Activated CD4-positive, alpha-beta memory T cell treated with anti-CD3 and anti-CD28 coated beads, Interleukin-2, amount 10 ng/mL, durations not matched to agents 7 days and 5 days (primary cell): ENCODE measurements at regions not wholly inside any gene's neighbourhood (a gene's known extent, or its start where the extent isn't known, plus 50 kb on each side); places are given as distances from the start of the nearest gene placed in this dataset.
"Not testable (repeated sequence)": the region's sequence is repeated elsewhere in the genome, so short reads cannot be mapped to it uniquely, and the experiment has no call there.

ENCODE experiments used
- CTCF ChIA-PET: fragments of 350-600 bp; sonication (Branson Sonifier 250); formaldehyde crosslinking; loops from one replicate; lab custom pipeline; 2021; ENCODE audit warnings: antibody characterized with exemption, inconsistent platforms; lab: Charles Lee
- POLR2A ChIA-PET: fragments of 350-600 bp; sonication (Branson Sonifier 250); formaldehyde crosslinking; loops from one replicate; lab custom pipeline; 2021; ENCODE audit warnings: antibody characterized with exemption; lab: Charles Lee
- DNase-seq: peaks from one replicate; pipeline ENCODE4 v3.0.0-alpha.2; 2020
- H3K27ac Mint-ChIP-seq: one replicate; pipeline ENCODE4 v1.8.0; 2021; ENCODE audit warnings: mild to moderate bottlenecking, mixed read lengths
- H3K27me3 Mint-ChIP-seq: one replicate; pipeline ENCODE4 v1.8.0; 2021; ENCODE audit warnings: mixed read lengths
- H3K36me3 Mint-ChIP-seq: one replicate; pipeline ENCODE4 v1.8.0; 2021; ENCODE audit warnings: low read depth, mixed read lengths
- H3K4me1 Mint-ChIP-seq: one replicate; pipeline ENCODE4 v1.8.0; 2021; ENCODE audit warnings: mixed read lengths
- H3K4me3 Mint-ChIP-seq: one replicate; pipeline ENCODE4 v1.8.0; 2021; ENCODE audit warnings: mild to moderate bottlenecking, mixed read lengths
- H3K9me3 Mint-ChIP-seq: one replicate; pipeline ENCODE4 v1.8.0; 2021; ENCODE audit warnings: mixed read lengths

- H3K4me3 Mint-ChIP-seq, H3K4me1 Mint-ChIP-seq, H3K36me3 Mint-ChIP-seq, H3K27ac Mint-ChIP-seq, DNase-seq, CTCF ChIA-PET, POLR2A ChIA-PET, H3K9me3 Mint-ChIP-seq, H3K27me3 Mint-ChIP-seq: not testable (repeated sequence)
Observed at GRCh38 chr9:115898478-115898877, 255.1 kb upstream of the PAPPA start.

DNA sequence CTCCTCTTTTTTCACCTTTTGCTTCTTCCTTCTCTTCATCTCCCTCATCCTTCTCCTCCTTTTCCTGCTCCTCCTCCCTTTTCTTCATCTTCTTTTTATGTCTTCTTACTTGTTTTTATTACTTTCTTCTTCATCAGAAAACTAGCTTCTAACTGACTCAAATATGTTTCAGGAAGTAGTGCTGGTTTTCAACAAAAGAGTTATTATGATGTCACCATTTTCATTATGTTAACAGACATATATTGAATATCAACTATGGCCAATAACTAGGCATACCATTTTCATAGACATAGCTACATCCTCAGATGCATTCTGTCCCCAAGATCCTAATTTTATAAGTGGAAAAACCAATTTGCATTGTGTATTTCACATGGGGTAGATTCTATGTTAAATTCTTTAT lies 252.9 kb upstream of the PAPPA start:
- DNase-seq: no peak
- ChIA-PET POLR2A (no interaction called here), CTCF (no interaction called here)
- no peaks in the 10 kb centered on the region for H3K27me3 Mint-ChIP-seq
- no peaks in the 10 kb centered on the region for H3K36me3 Mint-ChIP-seq
- no peak overlapping the region for H3K27ac Mint-ChIP-seq
- H3K9me3 Mint-ChIP-seq: no peaks in the 10 kb centered on the region
- H3K4me3 Mint-ChIP-seq: no peak overlapping the region
- H3K4me1 Mint-ChIP-seq: no peaks in the 10 kb centered on the region

DNA sequence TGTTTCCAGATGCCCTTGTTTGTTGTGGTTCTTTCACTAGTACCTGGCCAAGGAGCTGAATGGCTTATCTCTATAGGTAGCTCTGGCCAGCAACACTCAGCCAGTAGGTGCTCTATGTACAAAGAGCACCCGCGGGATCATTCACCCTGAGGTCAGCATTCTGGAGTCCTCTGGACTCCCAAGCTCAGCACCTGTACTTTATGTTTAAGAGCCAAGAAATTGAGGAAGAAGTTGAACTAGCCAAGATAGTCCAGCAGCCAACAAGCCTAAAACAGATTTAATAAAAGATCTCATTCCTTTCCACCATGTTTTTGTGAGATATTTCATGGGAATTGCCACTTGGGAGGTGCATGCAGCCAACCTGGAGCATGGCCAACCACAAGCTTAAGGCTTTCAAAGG lies 242.6 kb upstream of the PAPPA start:
- H3K27me3 Mint-ChIP-seq: no peaks in the 10 kb centered on the region
- CTCF ChIA-PET: no interaction called here
- POLR2A ChIA-PET: no interaction called here
- no peaks in the 10 kb centered on the region for H3K4me1 Mint-ChIP-seq
- H3K9me3 Mint-ChIP-seq: no peaks in the 10 kb centered on the region
- no peak for DNase-seq
- H3K4me3 Mint-ChIP-seq: no peak overlapping the region
- no peak overlapping the region for H3K27ac Mint-ChIP-seq
- H3K36me3 Mint-ChIP-seq: no peaks in the 10 kb centered on the region

- POLR2A ChIA-PET: no interaction called here
- H3K36me3 Mint-ChIP-seq: no peaks in the 10 kb centered on the region
- no peaks in the 10 kb centered on the region for H3K27me3 Mint-ChIP-seq
- H3K4me3 Mint-ChIP-seq: no peak overlapping the region
- no peak for DNase-seq
- no peaks in the 10 kb centered on the region for H3K4me1 Mint-ChIP-seq
- no peak overlapping the region for H3K27ac Mint-ChIP-seq
- peaks cover 2% of the 10 kb centered on the region for H3K9me3 Mint-ChIP-seq
- CTCF ChIA-PET: no interaction called here
Observed at GRCh38 chr9:115912086-115912485, 241.5 kb upstream of the PAPPA start.

- Mint-ChIP-seq H3K27ac (no peak overlapping the region), H3K36me3 (no peaks in the 10 kb centered on the region), H3K9me3 (peaks cover 2% of the 10 kb centered on the region), H3K27me3 (no peaks in the 10 kb centered on the region), H3K4me3 (no peak overlapping the region), H3K4me1 (no peaks in the 10 kb centered on the region)
- DNase-seq: no peak
- ChIA-PET POLR2A (no interaction called here), CTCF (no interaction called here)
Observed at GRCh38 chr9:115913696-115914095, 239.9 kb upstream of the PAPPA start.

- Mint-ChIP-seq H3K27me3 (no peaks in the 10 kb centered on the region), H3K27ac (no peak overlapping the region), H3K9me3 (peaks cover 2% of the 10 kb centered on the region), H3K4me1 (no peaks in the 10 kb centered on the region), H3K4me3 (no peak overlapping the region), H3K36me3 (no peaks in the 10 kb centered on the region)
- POLR2A ChIA-PET: no interaction called here
- CTCF ChIA-PET: no interaction called here
- no peak for DNase-seq
Observed at GRCh38 chr9:115914291-115914690, 239.3 kb upstream of the PAPPA start.

GRCh38 chr9:115921301-115921700 lies 232.3 kb upstream of the PAPPA start:
- ChIA-PET CTCF (no interaction called here), POLR2A (no interaction called here)
- Mint-ChIP-seq H3K9me3 (peaks cover 4% of the 10 kb centered on the region), H3K4me1 (no peaks in the 10 kb centered on the region), H3K27ac (no peak overlapping the region), H3K27me3 (no peaks in the 10 kb centered on the region), H3K36me3 (no peaks in the 10 kb centered on the region), H3K4me3 (no peak overlapping the region)
- DNase-seq: no peak

- H3K27me3 Mint-ChIP-seq: no peaks in the 10 kb centered on the region
- no peak for DNase-seq
- no peak overlapping the region for H3K4me3 Mint-ChIP-seq
- H3K4me1 Mint-ChIP-seq: no peaks in the 10 kb centered on the region
- H3K36me3 Mint-ChIP-seq: no peaks in the 10 kb centered on the region
- ChIA-PET POLR2A (no interaction called here), CTCF (no interaction called here)
- no peak overlapping the region for H3K27ac Mint-ChIP-seq
- H3K9me3 Mint-ChIP-seq: peaks cover 2% of the 10 kb centered on the region
Observed at GRCh38 chr9:115922444-115922843, 231.1 kb upstream of the PAPPA start.

GRCh38 chr9:115923410-115923809 lies 230.2 kb upstream of the PAPPA start:
- no peak for DNase-seq
- POLR2A ChIA-PET: no interaction called here

DNA sequence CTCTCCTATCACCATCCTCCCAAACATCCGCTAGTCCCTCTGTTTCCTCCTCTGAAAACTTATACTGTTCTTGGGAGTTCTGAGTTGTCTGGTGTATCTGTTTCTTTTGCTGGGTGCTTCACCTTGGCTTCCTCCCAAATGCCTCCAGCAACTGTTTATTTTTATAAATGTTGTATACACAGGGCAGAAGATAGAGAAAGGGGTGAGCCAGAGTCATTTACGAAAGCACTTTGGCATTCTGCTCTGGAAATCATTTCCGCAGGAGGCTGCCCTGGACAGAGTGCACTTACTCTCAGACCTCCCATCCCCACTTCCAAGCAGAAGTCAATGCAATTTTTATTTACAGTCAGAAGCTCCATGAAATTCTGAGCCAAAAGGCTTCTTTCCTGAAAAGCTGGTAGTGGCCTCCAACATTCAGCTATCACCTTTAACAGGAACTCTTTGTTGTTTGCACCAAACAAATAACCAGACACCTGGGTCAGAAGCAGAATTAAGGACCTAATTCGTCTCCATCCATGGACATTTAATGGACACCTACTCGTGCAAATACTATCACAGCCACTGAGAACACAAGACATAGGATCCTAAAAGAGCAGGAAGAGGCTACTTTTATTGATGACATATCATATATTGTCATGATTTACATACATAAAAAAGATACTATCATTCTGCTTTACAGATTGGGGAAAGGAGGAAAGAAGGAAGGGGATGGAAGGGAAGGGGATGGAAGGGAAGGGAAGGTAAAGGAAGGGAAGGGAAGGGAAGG lies 229.5 kb upstream of the PAPPA start:
- H3K4me1 Mint-ChIP-seq: no peaks in the 10 kb centered on the region
- H3K27ac Mint-ChIP-seq: no peak overlapping the region
- no peaks in the 10 kb centered on the region for H3K27me3 Mint-ChIP-seq
- DNase-seq: no peak
- ChIA-PET POLR2A (no interaction called here), CTCF (no interaction called here)
- peaks cover 2% of the 10 kb centered on the region for H3K9me3 Mint-ChIP-seq
- H3K4me3 Mint-ChIP-seq: no peak overlapping the region
- H3K36me3 Mint-ChIP-seq: no peaks in the 10 kb centered on the region

More at GRCh38 chr9:115923410-115923809, 230.2 kb upstream of the PAPPA start:
- H3K27ac Mint-ChIP-seq: no peak overlapping the region
- H3K36me3 Mint-ChIP-seq: no peaks in the 10 kb centered on the region
- no peaks in the 10 kb centered on the region for H3K27me3 Mint-ChIP-seq
- CTCF ChIA-PET: no interaction called here
- H3K9me3 Mint-ChIP-seq: peaks cover 2% of the 10 kb centered on the region
- H3K4me3 Mint-ChIP-seq: no peak overlapping the region
- no peaks in the 10 kb centered on the region for H3K4me1 Mint-ChIP-seq

DNA sequence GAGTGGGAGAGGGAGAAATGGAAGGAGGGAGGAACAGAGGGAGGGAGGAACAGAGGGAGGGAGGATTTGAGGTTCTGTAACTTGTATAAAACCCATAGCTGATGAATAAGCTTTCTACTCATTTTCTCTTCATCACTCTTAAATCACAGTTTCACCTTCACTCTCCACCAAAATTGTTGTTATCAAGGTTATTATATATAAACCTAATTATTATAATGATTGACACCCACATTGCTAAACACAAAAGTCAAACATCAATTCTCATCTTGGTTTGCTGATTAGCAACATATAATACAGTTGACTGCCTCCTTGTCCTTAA lies 229.0 kb upstream of the PAPPA start:
- CTCF ChIA-PET: no interaction called here
- H3K27me3 Mint-ChIP-seq: no peaks in the 10 kb centered on the region
- POLR2A ChIA-PET: no interaction called here
- no peak for DNase-seq
- H3K9me3 Mint-ChIP-seq: peaks cover 2% of the 10 kb centered on the region
- no peak overlapping the region for H3K4me3 Mint-ChIP-seq
- H3K4me1 Mint-ChIP-seq: no peaks in the 10 kb centered on the region
- no peaks in the 10 kb centered on the region for H3K36me3 Mint-ChIP-seq
- H3K27ac Mint-ChIP-seq: no peak overlapping the region

GRCh38 chr9:115925424-115925823 lies 228.2 kb upstream of the PAPPA start:
- no peaks in the 10 kb centered on the region for H3K4me1 Mint-ChIP-seq
- H3K36me3 Mint-ChIP-seq: no peaks in the 10 kb centered on the region
- H3K9me3 Mint-ChIP-seq: peaks cover 2% of the 10 kb centered on the region
- DNase-seq: no peak
- CTCF ChIA-PET: no interaction called here
- H3K27ac Mint-ChIP-seq: no peak overlapping the region
- H3K4me3 Mint-ChIP-seq: no peak overlapping the region
- H3K27me3 Mint-ChIP-seq: no peaks in the 10 kb centered on the region
- POLR2A ChIA-PET: no interaction called here

DNA sequence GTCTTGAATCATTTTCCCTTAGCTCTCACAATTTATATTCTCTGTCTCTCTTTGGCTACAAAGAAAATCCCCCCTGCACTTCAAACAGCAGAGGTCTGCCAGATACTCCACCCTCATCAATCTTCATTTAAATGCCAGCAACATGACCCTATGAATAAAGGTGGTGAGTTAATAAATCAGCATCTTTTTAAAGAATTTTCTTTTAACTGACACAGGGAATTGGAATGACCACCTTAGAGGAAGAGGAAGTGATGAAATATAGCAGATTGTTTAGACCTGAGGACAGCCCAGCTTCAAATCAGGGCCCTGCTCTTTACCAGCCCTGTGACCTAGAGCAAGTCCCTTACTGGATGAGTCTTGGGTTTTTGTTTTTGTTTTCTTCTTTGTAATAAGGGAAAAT lies 223.1 kb upstream of the PAPPA start:
- DNase-seq: no peak
- H3K36me3 Mint-ChIP-seq: no peaks in the 10 kb centered on the region
- ChIA-PET POLR2A (no interaction called here), CTCF (no interaction called here)
- H3K9me3 Mint-ChIP-seq: no peaks in the 10 kb centered on the region
- H3K27ac Mint-ChIP-seq: no peak overlapping the region
- H3K4me1 Mint-ChIP-seq: no peaks in the 10 kb centered on the region
- H3K4me3 Mint-ChIP-seq: no peak overlapping the region
- H3K27me3 Mint-ChIP-seq: no peaks in the 10 kb centered on the region

DNA sequence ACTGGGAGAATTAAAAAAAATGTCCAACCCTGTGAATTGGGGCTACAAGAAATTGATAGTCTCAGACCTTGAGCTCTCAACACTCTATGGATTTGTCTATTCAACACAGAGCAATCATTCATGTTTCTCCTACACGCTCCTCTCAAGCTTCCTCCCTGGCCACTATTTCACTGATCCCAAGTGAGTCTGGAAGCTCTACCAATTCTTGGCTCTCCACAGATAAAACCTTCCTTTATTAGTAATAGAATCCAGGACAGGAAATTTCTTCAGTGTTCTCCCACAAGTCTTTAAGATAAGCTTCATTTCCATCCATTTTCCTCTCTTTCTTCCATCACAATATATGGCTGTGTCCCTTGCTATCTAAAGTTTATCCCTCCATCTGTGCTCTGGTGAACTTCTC lies 215.1 kb upstream of the PAPPA start:
- POLR2A ChIA-PET: no interaction called here
- H3K36me3 Mint-ChIP-seq: no peaks in the 10 kb centered on the region
- H3K4me1 Mint-ChIP-seq: no peaks in the 10 kb centered on the region
- no peaks in the 10 kb centered on the region for H3K9me3 Mint-ChIP-seq
- CTCF ChIA-PET: no interaction called here
- H3K4me3 Mint-ChIP-seq: no peak overlapping the region
- no peaks in the 10 kb centered on the region for H3K27me3 Mint-ChIP-seq
- no peak overlapping the region for H3K27ac Mint-ChIP-seq
- no peak for DNase-seq
